ENCODE measurements at regions not wholly inside any gene's neighbourhood (a gene's known extent, or its start where the extent isn't known, plus 50 kb on each side); places are given as distances from the start of the nearest gene placed in this dataset.

- DNase-seq = no peak
Observed at GRCh38 chr1:87568005-87568404, 239.3 kb downstream of the LMO4 start.

- no peak for DNase-seq
Observed at GRCh38 chr1:87568911-87569310, 240.2 kb downstream of the LMO4 start.

GRCh38 chr1:87572008-87572407 lies 243.3 kb downstream of the LMO4 start:
- no peak for DNase-seq

DNA sequence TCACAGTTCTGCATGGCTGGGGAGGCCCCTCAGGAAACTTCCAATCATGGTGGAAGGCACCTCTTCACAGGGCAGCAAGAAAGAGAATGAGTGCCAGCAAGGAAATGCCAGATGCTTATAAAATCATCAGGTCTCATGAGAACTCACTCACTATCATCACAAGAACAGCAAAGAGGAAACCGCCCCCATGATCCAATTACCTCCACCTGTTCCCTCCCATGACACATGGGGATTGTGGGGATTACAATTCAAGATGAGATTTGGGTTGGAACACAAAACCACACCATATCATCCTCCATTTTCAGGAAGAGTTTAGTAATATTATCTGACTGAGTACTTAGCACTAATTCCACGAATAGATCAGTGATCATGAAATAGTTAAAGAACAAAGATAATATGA lies 244.2 kb downstream of the LMO4 start:
- no peak for DNase-seq

DNA sequence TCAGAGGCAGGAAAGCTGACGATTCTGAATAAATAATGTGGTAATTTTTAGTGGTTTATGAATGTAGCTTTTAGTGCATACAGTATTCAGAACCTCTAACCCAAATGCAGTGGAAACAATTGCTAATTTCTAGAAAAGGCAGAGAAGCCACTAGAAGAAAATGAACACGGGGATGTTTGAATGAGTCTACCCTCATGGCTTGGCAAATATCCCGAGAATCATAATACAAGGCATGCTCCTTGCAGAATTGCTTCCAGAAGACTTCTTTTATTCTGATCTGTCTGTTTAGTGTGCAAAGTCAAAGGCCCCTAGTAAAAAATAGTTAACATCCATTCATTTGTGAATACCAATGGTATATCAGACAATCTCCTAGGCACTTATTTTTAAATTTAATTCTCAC lies 246.8 kb downstream of the LMO4 start:
- no peak for DNase-seq

DNA sequence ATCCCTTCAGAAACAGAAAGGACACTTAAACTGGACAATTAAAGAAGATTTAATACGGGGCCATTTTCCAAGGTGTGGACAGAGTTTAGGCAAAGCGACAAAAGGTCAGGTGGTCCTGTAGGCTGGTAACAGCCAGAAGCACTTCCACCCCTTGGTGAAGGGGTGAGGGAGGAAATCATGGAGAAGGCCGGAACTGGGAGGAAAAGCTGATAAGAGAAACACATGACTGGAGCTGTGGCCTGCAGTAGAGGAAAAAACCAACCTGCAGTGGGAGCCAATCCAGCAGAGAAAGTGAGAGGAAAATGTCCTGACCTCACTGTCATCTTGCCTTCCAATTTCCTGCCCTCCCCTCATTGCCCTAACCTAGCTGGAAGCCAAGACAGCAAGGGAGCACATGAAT lies 249.8 kb downstream of the LMO4 start:
- DNase-seq = no peak

- DNase-seq = no peak
Observed at GRCh38 chr1:87583459-87583858, 254.8 kb downstream of the LMO4 start.

GRCh38 chr1:87584586-87584985 lies 255.9 kb downstream of the LMO4 start:
- DNase-seq = no peak

GRCh38 chr1:87586501-87586900 lies 257.8 kb downstream of the LMO4 start:
- no peak for DNase-seq

GRCh38 chr1:87588495-87588894 lies 259.8 kb downstream of the LMO4 start:
- no peak for DNase-seq

GRCh38 chr1:87591492-87591891 lies 262.8 kb downstream of the LMO4 start:
- no peak for DNase-seq

GRCh38 chr1:87592156-87592555 lies 263.5 kb downstream of the LMO4 start:
- no peak for DNase-seq

- DNase-seq = no peak
Observed at GRCh38 chr1:87594736-87595383, 266.2 kb downstream of the LMO4 start.

GRCh38 chr1:87595384-87595781 lies 266.7 kb downstream of the LMO4 start:
- no peak for DNase-seq

GRCh38 chr1:87598429-87598828 lies 269.7 kb downstream of the LMO4 start:
- DNase-seq = no peak

DNA sequence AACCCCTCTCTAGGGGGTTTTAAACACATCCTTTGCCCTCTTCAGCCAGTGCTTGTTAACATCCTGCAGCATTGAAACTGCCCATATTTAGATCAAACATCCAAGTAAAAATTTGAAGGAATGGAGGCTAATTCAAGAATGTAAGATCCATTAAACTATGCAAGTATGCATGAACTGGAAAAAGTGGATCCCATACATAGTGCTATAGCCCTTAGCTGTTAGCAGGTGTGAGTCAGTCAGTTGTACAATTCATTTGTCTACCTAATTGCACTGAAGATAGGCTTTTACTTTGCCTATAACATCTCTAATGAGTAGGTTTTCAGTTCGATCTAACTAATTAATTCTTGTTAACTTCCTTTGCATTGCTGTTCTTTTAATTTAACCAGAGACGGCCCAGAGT lies 270.9 kb downstream of the LMO4 start:
- DNase-seq = no peak

DNA sequence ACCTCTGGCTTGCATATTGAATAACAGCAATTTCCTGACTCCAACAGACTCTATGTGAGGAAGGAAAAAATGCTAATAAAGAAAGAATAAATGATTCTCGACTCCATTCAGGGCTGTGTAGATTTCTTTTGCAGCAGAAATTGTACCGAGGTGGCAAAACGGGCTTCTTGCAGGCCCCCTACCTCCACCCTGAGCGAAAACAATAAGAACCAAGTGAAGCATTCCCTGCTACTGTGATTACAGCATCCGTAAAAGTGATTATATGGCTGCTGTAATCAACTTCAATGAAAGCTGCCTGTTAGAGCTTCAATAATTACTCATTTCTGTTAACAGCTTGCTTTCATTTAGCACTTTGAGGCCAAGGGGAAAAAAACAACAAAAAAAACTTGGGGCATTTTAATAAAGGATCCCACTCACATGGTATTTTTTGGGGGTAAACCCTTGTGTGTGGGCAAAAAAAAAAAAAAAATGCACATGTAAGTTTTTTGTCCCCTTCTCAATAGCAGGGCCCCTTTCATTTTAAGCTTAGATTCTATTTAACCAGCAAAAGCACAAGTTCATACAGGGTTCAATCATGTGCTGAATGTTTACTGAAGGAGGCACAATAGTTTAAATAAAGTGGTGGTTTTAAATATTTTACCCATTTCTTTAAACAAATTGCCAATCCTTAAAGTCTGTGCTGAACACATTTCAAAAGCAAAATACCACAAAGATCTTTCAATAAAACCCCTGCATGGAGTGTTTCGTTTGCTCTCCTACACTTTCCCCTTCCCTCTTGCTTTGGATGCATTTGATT lies 271.6 kb downstream of the LMO4 start:
- DNase-seq = no peak

DNA sequence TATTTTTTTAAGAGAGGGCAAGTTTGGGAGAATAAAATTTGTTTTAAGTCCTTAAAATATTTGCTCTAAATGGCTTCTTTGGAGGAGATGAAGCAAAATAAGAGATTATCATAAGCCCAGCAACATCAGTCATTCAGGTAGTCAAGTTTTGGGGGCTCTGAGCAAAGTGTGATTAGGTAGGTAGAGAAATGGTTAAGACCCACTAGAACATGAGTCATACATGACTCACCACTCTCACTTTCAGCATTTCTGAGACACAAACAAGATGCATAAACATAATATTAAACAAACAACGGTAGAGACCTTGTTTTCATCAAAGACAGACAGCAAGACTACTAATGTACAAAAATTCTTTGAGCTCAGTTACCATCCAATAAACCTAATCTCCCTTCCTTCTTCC lies 272.2 kb downstream of the LMO4 start:
- no peak for DNase-seq

DNA sequence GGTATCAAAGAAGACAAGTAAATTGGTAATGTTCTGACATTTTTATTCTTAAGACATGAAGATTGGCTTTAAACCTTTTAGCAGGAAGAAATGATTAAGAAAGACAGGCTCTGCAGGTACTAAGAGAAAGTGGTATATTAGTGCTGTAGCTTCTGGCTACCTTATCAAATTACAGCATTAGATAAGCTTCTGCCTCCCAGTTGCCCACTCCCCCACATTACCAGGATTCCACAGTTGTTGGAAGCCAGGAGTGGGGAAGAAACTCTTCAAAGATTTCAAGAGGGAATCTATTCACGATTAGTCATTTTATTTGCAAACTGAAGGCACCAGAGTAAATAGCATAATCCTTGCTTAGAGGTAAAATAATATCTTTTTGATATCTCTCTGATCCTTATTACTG lies 274.9 kb downstream of the LMO4 start:
- no peak for DNase-seq

- no peak for DNase-seq
Observed at GRCh38 chr1:87612956-87613355, 284.3 kb downstream of the LMO4 start.

DNA sequence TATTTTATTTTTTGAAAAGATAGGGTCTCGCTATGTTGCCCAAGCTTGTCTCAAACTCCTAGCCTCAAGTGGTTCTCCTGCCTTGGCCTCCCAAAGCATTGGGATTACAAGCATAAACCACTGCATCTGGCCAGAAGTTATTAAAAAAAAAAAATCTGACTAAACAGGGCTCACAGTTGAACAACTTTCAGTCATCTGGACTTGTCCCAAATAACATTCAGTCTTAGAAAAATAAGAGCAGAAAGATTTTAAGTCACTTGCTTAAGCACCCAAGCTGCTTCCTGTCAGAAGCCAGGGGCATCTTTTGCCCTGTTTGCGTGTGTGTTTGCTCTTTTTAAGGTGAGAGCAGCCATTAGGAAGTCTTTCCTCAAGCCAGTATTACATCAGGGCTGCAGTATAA lies 286.8 kb downstream of the LMO4 start:
- no peak for DNase-seq

GRCh38 chr1:87615901-87616300 lies 287.2 kb downstream of the LMO4 start:
- no peak for DNase-seq

DNA sequence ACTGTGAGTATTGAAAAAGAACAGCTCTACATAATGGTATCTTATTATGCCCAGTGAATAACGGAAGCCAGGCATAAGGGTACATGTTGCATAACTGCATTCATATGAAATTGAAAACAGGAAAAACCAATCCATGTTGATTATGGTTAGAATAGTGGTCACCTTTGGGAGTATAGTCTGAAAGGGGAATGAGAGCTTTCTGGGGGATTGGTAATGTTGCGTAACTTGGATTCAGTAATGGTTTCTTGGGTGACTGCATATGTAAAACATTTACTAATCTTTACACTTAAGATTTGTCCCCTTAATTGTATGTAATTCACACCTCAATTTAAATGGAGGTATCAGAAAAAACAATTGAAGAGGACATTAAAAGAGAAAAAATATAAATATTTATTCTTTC lies 292.1 kb downstream of the LMO4 start:
- DNase-seq = no peak

- DNase-seq = no peak
Observed at GRCh38 chr1:87629673-87630072, 301.0 kb downstream of the LMO4 start.

DNA sequence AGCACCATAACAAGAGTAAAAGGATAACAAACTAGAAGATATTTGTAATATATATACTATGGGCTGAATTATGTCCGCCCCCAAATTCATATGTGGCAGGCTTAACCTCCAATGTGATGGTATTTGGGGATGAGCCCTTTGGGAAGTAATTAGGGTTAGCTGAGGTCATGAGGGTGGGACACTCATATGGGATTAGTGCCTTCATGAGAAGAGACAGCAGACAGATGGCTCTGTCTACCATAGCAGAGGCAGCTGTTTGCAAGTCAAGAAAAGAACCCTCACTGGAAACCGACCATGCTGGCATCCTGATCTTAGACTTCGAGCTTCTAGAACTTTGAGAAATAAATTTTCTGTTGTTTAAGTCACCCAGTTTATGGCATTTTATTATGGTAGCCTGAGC lies 303.6 kb downstream of the LMO4 start:
- no peak for DNase-seq
